Fibroblast of gingiva (primary cell): ENCODE measurements at regions not wholly inside any gene's neighbourhood (a gene's known extent, or its start where the extent isn't known, plus 50 kb on each side); places are given as distances from the start of the nearest gene placed in this dataset.
A peak's percentile ranks its signal among the peaks of the same experiment; 100 is the strongest.

Experiments used
- DNase-seq: peaks from one replicate; pipeline ENCODE4 v3.0.0-alpha.2; 2011; ENCODE audit warnings: low read depth

- no peak for DNase-seq
Observed at GRCh38 chr12:115129727-115130126, 445.8 kb upstream of the TBX3 start.

GRCh38 chr12:115121053-115121452 is 437.1 kb upstream of the TBX3 start:
- DNase-seq = no peak

- DNase-seq = no peak
Observed at GRCh38 chr12:115118177-115118724, 434.3 kb upstream of the TBX3 start.

DNA sequence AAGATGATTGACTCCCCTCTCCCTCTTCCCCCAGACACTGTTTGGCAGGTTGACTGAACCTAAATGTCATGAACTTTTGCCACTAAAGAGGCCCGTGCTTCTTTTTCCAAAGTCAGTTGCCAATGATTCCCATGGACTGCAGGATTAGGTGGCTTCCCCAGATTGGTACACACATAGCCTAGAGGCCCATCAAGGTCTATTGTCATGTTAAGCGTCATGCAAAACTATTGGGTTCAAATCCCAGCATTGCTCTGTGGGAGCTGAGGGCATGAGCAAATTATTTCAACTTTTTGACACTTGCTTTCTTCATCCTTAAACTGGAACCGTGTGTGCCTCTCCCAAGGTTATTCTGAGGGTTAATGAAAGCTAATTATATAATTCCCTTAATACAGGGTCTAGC is 430.2 kb upstream of the TBX3 start:
- DNase-seq = no peak

DNA sequence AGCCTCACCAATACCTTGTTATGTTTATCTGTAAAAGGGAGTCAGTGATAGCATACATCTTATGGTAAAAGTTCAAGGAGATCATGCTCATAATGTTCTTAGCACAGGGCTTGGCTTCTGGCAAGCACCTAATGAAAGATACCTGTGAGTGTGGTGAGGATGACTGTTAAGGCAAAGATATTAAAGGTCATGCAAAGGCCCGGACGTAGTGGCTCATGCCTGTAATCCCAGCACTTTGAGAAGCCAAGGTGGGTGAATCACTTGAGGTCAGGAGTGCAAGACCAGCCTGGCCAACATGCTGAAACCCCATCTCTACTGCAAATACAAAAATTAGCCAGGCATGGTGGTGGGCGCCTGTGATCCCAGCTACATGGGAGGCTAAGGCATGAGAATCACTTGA is 425.9 kb upstream of the TBX3 start:
- no peak for DNase-seq

GRCh38 chr12:115108129-115109100 is 424.4 kb upstream of the TBX3 start:
- DNase-seq = no peak

- DNase-seq = no peak
Observed at GRCh38 chr12:115103884-115104883, 420.2 kb upstream of the TBX3 start.

GRCh38 chr12:115102450-115102849 is 418.5 kb upstream of the TBX3 start:
- no peak for DNase-seq

DNA sequence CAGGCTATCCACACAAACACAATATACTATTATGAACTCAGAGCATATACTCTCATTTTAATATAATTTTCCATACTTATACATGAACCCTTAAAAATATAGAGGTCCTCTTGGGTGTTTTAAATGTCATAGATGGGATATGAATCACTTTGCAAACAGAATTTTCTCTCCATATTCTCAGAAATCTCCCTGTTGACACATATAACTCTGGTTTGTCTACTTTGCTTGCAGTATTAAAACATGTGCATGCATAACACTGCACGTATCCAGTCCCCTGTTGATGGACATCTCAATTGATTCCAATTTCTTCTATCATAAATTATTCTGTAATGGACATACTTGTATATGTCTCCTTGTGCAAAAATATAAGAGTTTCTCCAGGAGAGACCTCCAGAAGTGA is 417.5 kb upstream of the TBX3 start:
- DNase-seq = no peak

DNA sequence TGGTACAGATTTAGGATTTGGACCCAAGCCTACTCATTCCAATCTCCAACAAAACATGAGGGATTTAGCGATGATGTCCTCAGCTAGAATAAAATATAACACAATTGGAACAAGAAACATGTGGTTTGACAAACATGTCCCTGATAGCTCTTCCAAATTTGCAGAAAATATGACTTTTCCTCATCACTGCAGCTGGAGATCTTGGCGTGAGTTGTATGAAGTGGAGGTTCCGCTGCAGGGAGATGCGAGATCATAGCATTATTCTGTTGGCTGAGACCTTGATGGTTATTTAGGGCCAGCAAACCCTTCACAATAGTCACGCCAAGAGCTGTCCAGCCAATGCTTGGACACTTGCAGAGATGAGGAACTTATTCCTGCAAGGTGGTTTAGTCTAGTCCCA is 413.4 kb upstream of the TBX3 start:
- no peak for DNase-seq

DNA sequence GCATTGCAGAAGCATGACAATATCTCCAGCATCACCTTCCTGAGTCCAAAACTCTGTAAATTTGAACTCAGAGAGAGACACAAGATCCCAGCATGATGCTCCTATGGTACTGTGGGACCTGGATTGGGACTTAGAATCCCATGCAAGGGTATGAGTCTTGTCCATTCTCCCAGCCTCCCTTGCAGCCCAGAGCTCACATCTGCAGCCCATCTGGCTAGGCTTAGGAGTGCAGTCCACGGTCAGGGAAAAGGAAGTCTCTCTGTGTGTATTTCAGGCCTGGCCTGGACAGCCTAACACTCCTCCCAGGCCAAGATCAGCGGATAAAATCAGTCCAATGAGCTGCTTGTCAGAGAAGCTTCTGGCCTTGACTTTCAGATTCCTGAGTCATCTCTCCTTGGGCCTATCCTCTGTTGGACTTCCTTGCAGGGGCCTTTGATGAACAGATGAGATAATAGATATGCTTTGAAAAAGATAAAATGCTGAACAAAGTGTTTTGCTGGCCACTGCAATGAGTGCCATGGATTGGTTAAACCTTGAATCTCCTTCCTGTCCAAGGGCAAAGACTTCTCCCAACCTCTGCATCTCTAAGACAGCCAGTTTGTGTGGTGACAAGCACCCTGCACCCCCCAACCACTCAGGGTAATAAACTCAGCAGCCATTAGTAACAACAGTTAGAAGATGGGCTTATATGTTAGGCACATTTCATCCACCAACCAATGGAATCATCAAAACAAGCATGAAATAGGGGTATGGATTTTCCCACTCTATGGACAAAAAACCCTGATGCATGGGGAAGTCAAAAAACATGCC is 412.8 kb upstream of the TBX3 start:
- peak; percentile 31 for DNase-seq

- no peak for DNase-seq
Observed at GRCh38 chr12:115095073-115095748, 411.2 kb upstream of the TBX3 start.

- DNase-seq = no peak
Observed at GRCh38 chr12:115094163-115094816, 410.3 kb upstream of the TBX3 start.

- DNase-seq = no peak
Observed at GRCh38 chr12:115093261-115093660, 409.3 kb upstream of the TBX3 start.

DNA sequence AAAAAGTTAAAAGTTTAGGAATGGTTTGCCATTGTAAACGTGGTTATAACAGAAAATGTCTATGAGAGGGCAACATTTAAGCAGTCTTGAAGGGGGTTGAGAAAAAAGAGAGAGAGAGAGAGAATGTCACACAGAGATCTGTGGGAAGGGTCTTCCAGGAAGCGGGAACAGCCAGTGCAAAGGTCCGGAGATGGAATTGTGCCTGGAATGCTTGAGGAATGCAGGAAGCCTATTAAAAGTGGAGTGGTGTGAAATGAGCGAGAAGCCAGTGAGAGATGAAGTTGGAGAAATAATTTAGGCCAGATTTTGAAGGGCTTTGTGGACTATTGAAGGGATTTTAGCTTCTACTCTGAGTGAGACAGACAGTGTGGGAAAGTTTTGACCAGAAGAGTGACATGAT is 406.8 kb upstream of the TBX3 start:
- DNase-seq = no peak

DNA sequence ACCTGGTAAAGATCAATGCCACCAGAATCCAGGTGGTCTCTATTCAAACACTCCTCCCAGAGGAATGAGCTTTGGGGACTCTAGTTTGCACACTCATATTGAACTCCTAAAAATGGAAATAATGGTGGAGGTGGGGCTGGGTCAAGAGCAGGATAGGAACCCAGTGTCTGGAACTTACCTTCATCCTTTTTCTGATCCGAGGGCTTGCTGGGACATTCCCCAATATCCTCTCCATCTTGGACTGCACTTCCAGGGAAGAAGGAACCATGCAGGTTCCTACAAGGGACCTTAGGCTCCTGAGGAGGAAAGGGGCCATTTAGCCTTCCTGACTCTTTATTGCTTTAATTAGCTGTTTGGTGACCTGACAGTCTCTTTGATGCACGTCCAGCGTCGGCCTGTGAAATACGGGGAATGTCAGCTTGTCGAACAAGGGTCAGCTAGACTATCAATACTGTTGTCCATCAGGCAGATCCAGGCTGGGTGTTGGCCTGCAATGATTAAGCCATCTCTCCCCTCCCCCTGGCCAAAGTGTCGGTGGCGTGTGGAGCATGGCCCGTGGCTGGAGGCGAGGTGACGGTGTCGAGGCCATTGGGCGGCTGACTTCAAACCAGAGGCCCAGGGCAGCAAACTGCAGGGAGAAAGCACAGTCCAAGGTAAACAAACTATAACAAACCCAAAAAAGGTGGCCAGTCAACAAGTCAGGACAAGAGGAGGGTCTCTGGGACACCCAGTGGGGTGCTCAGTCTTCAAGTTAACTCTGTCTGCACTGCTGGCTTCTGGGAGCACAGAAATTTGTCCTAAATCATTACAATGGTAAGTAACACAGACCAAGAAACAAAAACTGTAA is 405.2 kb upstream of the TBX3 start:
- DNase-seq = no peak

GRCh38 chr12:115088328-115088994 is 404.5 kb upstream of the TBX3 start:
- peak; percentile 26 for DNase-seq

DNA sequence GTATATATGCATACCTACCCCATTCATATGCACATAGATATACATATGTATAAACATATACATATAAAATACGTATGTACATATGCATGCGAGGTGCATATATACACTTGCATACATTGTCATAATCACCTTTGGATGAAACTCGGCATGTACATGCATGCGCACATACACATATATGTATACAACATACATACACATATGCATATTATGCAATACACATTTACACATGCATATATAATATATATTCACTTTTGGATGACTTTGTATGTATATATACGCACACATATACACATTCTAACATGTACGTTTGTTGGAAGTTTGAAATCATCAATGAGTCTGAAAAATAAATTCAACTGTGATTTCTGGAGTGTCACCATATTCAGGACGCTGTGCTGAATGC is 401.6 kb upstream of the TBX3 start:
- no peak for DNase-seq

DNA sequence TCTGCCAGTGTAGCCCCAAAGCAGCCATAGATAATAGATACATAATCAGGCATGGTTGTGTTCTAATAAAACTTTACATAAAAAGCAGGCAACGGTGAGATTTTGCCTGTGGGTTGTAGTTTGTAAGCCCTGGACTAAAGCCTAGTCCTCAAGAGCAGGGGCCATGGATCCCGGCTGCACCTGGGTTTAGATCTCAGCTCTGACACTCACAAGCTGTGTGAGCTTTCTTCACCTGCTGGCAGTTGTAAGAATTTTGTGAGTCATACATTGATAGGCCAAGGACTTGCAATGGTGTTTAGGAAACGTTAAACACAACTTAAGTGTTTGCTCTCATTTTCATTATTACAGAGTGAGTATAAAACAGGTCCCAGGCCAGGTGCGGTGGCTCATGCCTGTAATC is 395.8 kb upstream of the TBX3 start:
- no peak for DNase-seq
